WTC11 (cell line): ENCODE measurements at regions not wholly inside any gene's neighbourhood (a gene's known extent, or its start where the extent isn't known, plus 50 kb on each side); places are given as distances from the start of the nearest gene placed in this dataset.

ENCODE experiments used
- ATAC-seq: fragments of 200-7000 bp; cut with Tn5 transposase; 2 replicates; pipeline ENCODE4 v1.10.0; 2021; ENCODE audit warnings: mild to moderate bottlenecking, moderate library complexity
- CTCF ChIA-PET: fragments of 300-600 bp; sonication (Branson Sonifier 250); formaldehyde crosslinking; loops from one replicate; lab custom pipeline; 2021; ENCODE audit warnings: antibody characterized with exemption; lab: Charles Lee
- POLR2A ChIA-PET: fragments of 350-600 bp; sonication (Branson Sonifier 250); formaldehyde crosslinking; loops from one replicate; lab custom pipeline; 2021; ENCODE audit warnings: antibody characterized with exemption; lab: Charles Lee
- DNase-seq: peaks from one replicate; pipeline ENCODE4 v3.0.0; 2021; ENCODE audit warnings: low spot score
- H3K27ac Mint-ChIP-seq: 2 replicates; pipeline ENCODE4 v1.8.0; 2021; ENCODE audit warnings: mixed read lengths
- H3K27me3 Mint-ChIP-seq: 2 replicates; pipeline ENCODE4 v1.8.0; 2021; ENCODE audit warnings: low read depth, mild to moderate bottlenecking, moderate library complexity, mixed read lengths
- H3K36me3 Mint-ChIP-seq: 2 replicates; pipeline ENCODE4 v1.8.0; 2021; ENCODE audit warnings: mixed read lengths
- H3K4me1 Mint-ChIP-seq: 2 replicates; pipeline ENCODE4 v1.8.0; 2022; ENCODE audit warnings: mixed read lengths
- H3K4me3 Mint-ChIP-seq: 2 replicates; pipeline ENCODE4 v1.8.0; 2021; ENCODE audit warnings: mild to moderate bottlenecking, moderate library complexity, mixed read lengths
- H3K9me3 Mint-ChIP-seq: 2 replicates; pipeline ENCODE4 v1.8.0; 2021; ENCODE audit warnings: mixed read lengths
- CDX4 ChIP-seq: fragments of 250-450 bp; sonication (Bioruptor Pico); IDR thresholded peaks from 2 replicates; pipeline ENCODE4 v1.9.0; 2021; ENCODE audit warnings: moderate library complexity, mild to moderate bottlenecking, inconsistent platforms, borderline replicate concordance
- CTCF ChIP-seq: fragments of 200-600 bp; IDR thresholded peaks from 2 replicates; pipeline ENCODE4 v1.8.0; 2022; ENCODE audit warnings: antibody characterized with exemption
- E2F1 ChIP-seq: sonication (generic); formaldehyde crosslinking; IDR thresholded peaks from 2 replicates; pipeline ENCODE4 v1.8.0; 2022; ENCODE audit warnings: mild to moderate bottlenecking, missing genetic modification reagents
- E2F4 ChIP-seq: sonication (generic); formaldehyde crosslinking; IDR thresholded peaks from 2 replicates; pipeline ENCODE4 v1.8.1; 2022; ENCODE audit warnings: low read depth, mild to moderate bottlenecking, moderate library complexity, missing genetic modification reagents, borderline replicate concordance
- E2F5 ChIP-seq: sonication (generic); formaldehyde crosslinking; IDR thresholded peaks from 2 replicates; pipeline ENCODE4 v1.8.1; 2022; ENCODE audit warnings: mild to moderate bottlenecking, moderate library complexity, missing genetic modification reagents
- ELF4 ChIP-seq: sonication (generic); formaldehyde crosslinking; IDR thresholded peaks from 2 replicates; pipeline ENCODE4 v1.8.1; 2022; ENCODE audit warnings: low read depth, mild to moderate bottlenecking, moderate library complexity, missing genetic modification reagents
- GABPB1 ChIP-seq: sonication (generic); formaldehyde crosslinking; IDR thresholded peaks from 2 replicates; pipeline ENCODE4 v1.8.1; 2023; ENCODE audit warnings: mild to moderate bottlenecking, missing genetic modification reagents
- GRHL2 ChIP-seq: fragments of 250-450 bp; sonication (Bioruptor Pico); IDR thresholded peaks from 2 replicates; pipeline ENCODE4 v1.8.0; 2022; ENCODE audit warnings: mild to moderate bottlenecking, moderate library complexity; ENCODE audit not compliant: insufficient replicate concordance, severe bottlenecking
- GTF2I ChIP-seq: fragments of 250-450 bp; sonication (Bioruptor Pico); conservative IDR thresholded peaks from 2 replicates; pipeline ENCODE4 v1.4.0; 2021; ENCODE audit warnings: mild to moderate bottlenecking
- IRF2 ChIP-seq: sonication (generic); formaldehyde crosslinking; IDR thresholded peaks from 2 replicates; pipeline ENCODE4 v1.8.0; 2022; ENCODE audit warnings: low read depth, missing genetic modification reagents, borderline replicate concordance
- MAX ChIP-seq: sonication (generic); formaldehyde crosslinking; IDR thresholded peaks from 2 replicates; pipeline ENCODE4 v1.8.0; 2022; ENCODE audit warnings: mild to moderate bottlenecking, missing genetic modification reagents
- NFATC4 ChIP-seq: fragments of 250-450 bp; sonication (Bioruptor Pico); IDR thresholded peaks from 2 replicates; pipeline ENCODE4 v1.9.0; 2021; ENCODE audit warnings: mild to moderate bottlenecking
- RORB ChIP-seq: fragments of 250-450 bp; sonication (Bioruptor Pico); IDR thresholded peaks from 2 replicates; pipeline ENCODE4 v1.9.0; 2021; ENCODE audit warnings: mild to moderate bottlenecking
- USF1 ChIP-seq: sonication (generic); formaldehyde crosslinking; IDR thresholded peaks from 2 replicates; pipeline ENCODE4 v1.8.0; 2022; ENCODE audit warnings: mild to moderate bottlenecking, missing genetic modification reagents
- ZNF232 ChIP-seq: sonication (generic); formaldehyde crosslinking; IDR thresholded peaks from 2 replicates; pipeline ENCODE4 v1.8.0; 2022; ENCODE audit warnings: mild to moderate bottlenecking, missing genetic modification reagents
- ZNF423 ChIP-seq: fragments of 250-450 bp; sonication (Bioruptor Pico); IDR thresholded peaks from 2 replicates; pipeline ENCODE4 v2.1.2; 2022; ENCODE audit warnings: mild to moderate bottlenecking, moderate library complexity
- ZNF512 ChIP-seq: sonication (generic); formaldehyde crosslinking; IDR thresholded peaks from 2 replicates; pipeline ENCODE4 v1.8.1; 2022; ENCODE audit warnings: missing genetic modification reagents, borderline replicate concordance
- ZNF532 ChIP-seq: fragments of 250-450 bp; sonication (Bioruptor Pico); IDR thresholded peaks from 2 replicates; pipeline ENCODE4 v1.9.0; 2021; ENCODE audit warnings: mild to moderate bottlenecking, borderline replicate concordance
- ZNF671 ChIP-seq: fragments of 250-450 bp; sonication (Bioruptor Pico); IDR thresholded peaks from 2 replicates; pipeline ENCODE4 v1.8.0; 2021; ENCODE audit warnings: mild to moderate bottlenecking

GRCh38 chr12:77696183-77696582 is 134.5 kb upstream of the NAV3 start:
- ATAC-seq = no peak
- H3K4me1 Mint-ChIP-seq = no peaks in the 10 kb centered on the region

GRCh38 chr12:77689510-77690086 is 141.1 kb upstream of the NAV3 start:
- H3K4me3 Mint-ChIP-seq = no peak overlapping the region
- no peaks in the 10 kb centered on the region for H3K9me3 Mint-ChIP-seq
- no peaks in the 10 kb centered on the region for H3K27me3 Mint-ChIP-seq
- CTCF ChIA-PET = no interaction called here
- no peaks in the 10 kb centered on the region for H3K36me3 Mint-ChIP-seq
- ATAC-seq (no peak), DNase-seq (no peak)
- H3K27ac Mint-ChIP-seq = no peak overlapping the region
- H3K4me1 Mint-ChIP-seq = peaks cover 8% of the 10 kb centered on the region
- POLR2A ChIA-PET = no interaction called here
- TF ChIP-seq CDX4 (CRISPR knock-in tag) = no peak
- TF ChIP-seq NFATC4 (CRISPR knock-in tag) = no peak
- TF ChIP-seq ELF4 = no peak
- no peak for TF ChIP-seq USF1
- TF ChIP-seq E2F4 (CRISPR knock-in tag) = no peak
- no peak for TF ChIP-seq CTCF
- TF ChIP-seq GRHL2 (CRISPR knock-in tag) = no peak
- no peak for TF ChIP-seq ZNF232 (CRISPR knock-in tag)
- TF ChIP-seq MAX (CRISPR knock-in tag) = no peak
- no peak for TF ChIP-seq ZNF532 (CRISPR knock-in tag)
- no peak for TF ChIP-seq E2F1 (CRISPR knock-in tag)
- no peak for TF ChIP-seq ZNF512 (CRISPR knock-in tag)

More at GRCh38 chr12:77696183-77696582, 134.5 kb upstream of the NAV3 start:
- Mint-ChIP-seq H3K27me3 (no peaks in the 10 kb centered on the region), H3K36me3 (no peaks in the 10 kb centered on the region), H3K9me3 (no peaks in the 10 kb centered on the region), H3K4me3 (no peak overlapping the region), H3K27ac (no peak overlapping the region)
- ChIA-PET CTCF (interaction anchor here (0.7 kb wide), 1 partner anchor 544 kb away, joined by 3 read pairs; no protein-coding TSS in a partner anchor), POLR2A (no interaction called here)
- no peak for TF ChIP-seq RORB (CRISPR knock-in tag)
- no peak for TF ChIP-seq ZNF512 (CRISPR knock-in tag)
- no peak for TF ChIP-seq E2F5
- no peak for TF ChIP-seq GTF2I (CRISPR knock-in tag)
- TF ChIP-seq ZNF423 (CRISPR knock-in tag) = no peak
- no peak for TF ChIP-seq GABPB1 (CRISPR knock-in tag)
- no peak for TF ChIP-seq ZNF671 (CRISPR knock-in tag)
- TF ChIP-seq ELF4 = no peak
- no peak for TF ChIP-seq IRF2
- DNase-seq = no peak
